ENCODE measurements at regions not wholly inside any gene's neighbourhood (a gene's known extent, or its start where the extent isn't known, plus 50 kb on each side); places are given as distances from the start of the nearest gene placed in this dataset.

- intact Hi-C loops (cut with micrococcal nuclease; ENCODE audit: unreplicated experiment) = no loop called here
- CTCF ChIA-PET = no interaction called here
- BruUV-seq (replicated peaks) = no TSS peak
Measured at GRCh38 chr3:102718651-102719050, 283.8 kb downstream of the ZPLD1 start.

GRCh38 chr3:102722317-102722716, 287.5 kb downstream of the ZPLD1 start:
- no peaks in the 10 kb centered on the region for H3K27me3 ChIP-seq (ENCODE audit: control insufficient read depth, insufficient read depth, low read length)
- in situ Hi-C loops (cut with HindIII; ENCODE audit: low pct_unique_long_range_greater_than_20kb, low sequenced_read_pairs) (no loop called here), intact Hi-C loops (cut with micrococcal nuclease; ENCODE audit: unreplicated experiment) (no loop called here)
- ChIA-PET POLR2A (no interaction called here), CTCF (no interaction called here)
- no peak overlapping the region for H3K27ac ChIP-seq (ENCODE audit: low read length)
- H3K36me3 ChIP-seq (ENCODE audit: control insufficient read depth, insufficient read depth, low read length) = no peaks in the 10 kb centered on the region
- ATAC-seq (no peak), DNase-seq (ENCODE audit: low read depth, low spot score) (no peak)
- TF ChIP-seq SIN3A (IDR thresholded peaks at IDR 0.05; ENCODE audit: borderline replicate concordance, insufficient read depth, low read depth, low read length) (no peak), REST (IDR thresholded peaks at IDR 0.05; ENCODE audit: insufficient read depth in 1 of 2, low read depth in 2 of 2, low read length in 1 of 2) (no peak), TCF7L2 (IDR thresholded peaks at IDR 0.05; ENCODE audit: low read depth, low read length) (no peak), CTCF (IDR thresholded peaks at IDR 0.05) (no peak), POLR2AphosphoS5 (IDR thresholded peaks at IDR 0.05; ENCODE audit: low read depth, low read length) (no peak)
- H3K4me3 ChIP-seq (ENCODE audit: low read depth in 2 of 2, low read length in 2 of 2) = no peak overlapping the region
- H3K4me1 ChIP-seq (ENCODE audit: control insufficient read depth, insufficient read depth, low read length) = no peaks in the 10 kb centered on the region
- H3K9me3 ChIP-seq (ENCODE audit: control insufficient read depth, insufficient read depth, low read depth, low read length) = no peaks in the 10 kb centered on the region
- no TSS peak for BruUV-seq (replicated peaks)

More at GRCh38 chr3:102718651-102719050, 283.8 kb downstream of the ZPLD1 start:
- H3K4me3 ChIP-seq (ENCODE audit: low read depth in 2 of 2, low read length in 2 of 2) = no peak overlapping the region
- POLR2A ChIA-PET = no interaction called here
- H3K27me3 ChIP-seq (ENCODE audit: control insufficient read depth, insufficient read depth, low read length) = no peaks in the 10 kb centered on the region
- in situ Hi-C loops (cut with HindIII; ENCODE audit: low pct_unique_long_range_greater_than_20kb, low sequenced_read_pairs) = no loop called here
- TF ChIP-seq POLR2AphosphoS5 (IDR thresholded peaks at IDR 0.05; ENCODE audit: low read depth, low read length) (no peak), REST (IDR thresholded peaks at IDR 0.05; ENCODE audit: insufficient read depth in 1 of 2, low read depth in 2 of 2, low read length in 1 of 2) (no peak), TCF7L2 (IDR thresholded peaks at IDR 0.05; ENCODE audit: low read depth, low read length) (no peak), SIN3A (IDR thresholded peaks at IDR 0.05; ENCODE audit: borderline replicate concordance, insufficient read depth, low read depth, low read length) (no peak), CTCF (IDR thresholded peaks at IDR 0.05) (no peak)
- ATAC-seq (no peak), DNase-seq (ENCODE audit: low read depth, low spot score) (no peak)
- H3K27ac ChIP-seq (ENCODE audit: low read length) = no peak overlapping the region
- no peaks in the 10 kb centered on the region for H3K36me3 ChIP-seq (ENCODE audit: control insufficient read depth, insufficient read depth, low read length)
- H3K9me3 ChIP-seq (ENCODE audit: control insufficient read depth, insufficient read depth, low read depth, low read length) = no peaks in the 10 kb centered on the region
- no peaks in the 10 kb centered on the region for H3K4me1 ChIP-seq (ENCODE audit: control insufficient read depth, insufficient read depth, low read length)
